ENCODE measurements at regions not wholly inside any gene's neighbourhood (a gene's known extent, or its start where the extent isn't known, plus 50 kb on each side); places are given as distances from the start of the nearest gene placed in this dataset.

DNA sequence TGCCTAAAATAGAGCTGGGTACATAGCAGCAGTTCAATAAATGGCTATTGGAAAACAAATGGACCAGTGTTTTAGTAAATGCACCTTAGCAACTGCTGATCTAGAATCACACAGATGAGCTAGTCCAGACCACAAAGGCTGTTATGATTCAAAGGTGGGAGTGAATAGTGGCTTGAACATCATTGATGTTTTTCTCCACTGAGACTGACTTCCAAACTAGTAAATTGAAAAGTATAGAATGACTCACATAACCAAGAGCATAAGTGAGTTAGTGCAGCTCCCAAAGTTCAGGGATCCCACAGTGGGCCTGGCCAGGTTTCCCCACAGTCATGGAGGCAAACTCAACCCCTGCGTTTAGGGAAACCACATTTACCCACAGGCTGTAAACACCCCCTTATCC, 106.7 kb upstream of the YPEL5 start:
- no peak for TF ChIP-seq TAF1 (IDR thresholded peaks at IDR 0.05; ENCODE audit: low read depth)
- no peak for TF ChIP-seq NFIC (IDR thresholded peaks at IDR 0.05)
- no peak for TF ChIP-seq TEAD4 (IDR thresholded peaks at IDR 0.05)
- TF ChIP-seq ZBTB7A (IDR thresholded peaks at IDR 0.05; ENCODE audit: low read depth): no peak
- TF ChIP-seq CREB1 (IDR thresholded peaks at IDR 0.05; ENCODE audit: low read depth): no peak
- TF ChIP-seq EP300 (IDR thresholded peaks at IDR 0.05; ENCODE audit: borderline replicate concordance): no peak
- TF ChIP-seq, protein P1, sequence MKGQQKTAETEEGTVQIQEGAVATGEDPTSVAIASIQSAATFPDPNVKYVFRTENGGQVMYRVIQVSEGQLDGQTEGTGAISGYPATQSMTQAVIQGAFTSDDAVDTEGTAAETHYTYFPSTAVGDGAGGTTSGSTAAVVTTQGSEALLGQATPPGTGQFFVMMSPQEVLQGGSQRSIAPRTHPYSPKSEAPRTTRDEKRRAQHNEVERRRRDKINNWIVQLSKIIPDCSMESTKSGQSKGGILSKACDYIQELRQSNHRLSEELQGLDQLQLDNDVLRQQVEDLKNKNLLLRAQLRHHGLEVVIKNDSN (IDR thresholded peaks at IDR 0.05): no peak

DNA sequence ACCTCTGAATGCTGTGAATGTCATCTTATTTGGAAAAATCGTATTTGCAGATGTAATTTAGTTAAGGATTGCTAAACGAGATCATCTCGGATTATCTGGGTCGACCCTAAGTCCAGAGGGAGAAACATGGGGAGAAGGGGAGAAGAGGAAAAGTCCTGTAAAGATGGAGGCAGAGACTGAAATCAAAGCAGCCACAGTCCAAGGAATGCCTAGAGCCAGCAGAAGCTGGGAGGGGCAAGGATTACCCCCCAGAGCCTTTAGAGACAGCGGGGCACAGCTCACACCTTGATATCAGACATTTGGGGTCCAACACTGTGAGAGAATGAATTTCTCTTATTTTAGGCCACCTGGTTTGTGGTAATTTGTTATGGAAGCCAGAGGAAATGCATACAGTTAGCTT, 104.9 kb upstream of the YPEL5 start:
- TF ChIP-seq FOXM1 (IDR thresholded peaks at IDR 0.05; ENCODE audit: borderline replicate concordance, low read depth) (no peak), YY1 (IDR thresholded peaks at IDR 0.05; ENCODE audit: low read depth) (no peak), EP300 (IDR thresholded peaks at IDR 0.05; ENCODE audit: borderline replicate concordance) (no peak)
- TF ChIP-seq, protein P2, sequence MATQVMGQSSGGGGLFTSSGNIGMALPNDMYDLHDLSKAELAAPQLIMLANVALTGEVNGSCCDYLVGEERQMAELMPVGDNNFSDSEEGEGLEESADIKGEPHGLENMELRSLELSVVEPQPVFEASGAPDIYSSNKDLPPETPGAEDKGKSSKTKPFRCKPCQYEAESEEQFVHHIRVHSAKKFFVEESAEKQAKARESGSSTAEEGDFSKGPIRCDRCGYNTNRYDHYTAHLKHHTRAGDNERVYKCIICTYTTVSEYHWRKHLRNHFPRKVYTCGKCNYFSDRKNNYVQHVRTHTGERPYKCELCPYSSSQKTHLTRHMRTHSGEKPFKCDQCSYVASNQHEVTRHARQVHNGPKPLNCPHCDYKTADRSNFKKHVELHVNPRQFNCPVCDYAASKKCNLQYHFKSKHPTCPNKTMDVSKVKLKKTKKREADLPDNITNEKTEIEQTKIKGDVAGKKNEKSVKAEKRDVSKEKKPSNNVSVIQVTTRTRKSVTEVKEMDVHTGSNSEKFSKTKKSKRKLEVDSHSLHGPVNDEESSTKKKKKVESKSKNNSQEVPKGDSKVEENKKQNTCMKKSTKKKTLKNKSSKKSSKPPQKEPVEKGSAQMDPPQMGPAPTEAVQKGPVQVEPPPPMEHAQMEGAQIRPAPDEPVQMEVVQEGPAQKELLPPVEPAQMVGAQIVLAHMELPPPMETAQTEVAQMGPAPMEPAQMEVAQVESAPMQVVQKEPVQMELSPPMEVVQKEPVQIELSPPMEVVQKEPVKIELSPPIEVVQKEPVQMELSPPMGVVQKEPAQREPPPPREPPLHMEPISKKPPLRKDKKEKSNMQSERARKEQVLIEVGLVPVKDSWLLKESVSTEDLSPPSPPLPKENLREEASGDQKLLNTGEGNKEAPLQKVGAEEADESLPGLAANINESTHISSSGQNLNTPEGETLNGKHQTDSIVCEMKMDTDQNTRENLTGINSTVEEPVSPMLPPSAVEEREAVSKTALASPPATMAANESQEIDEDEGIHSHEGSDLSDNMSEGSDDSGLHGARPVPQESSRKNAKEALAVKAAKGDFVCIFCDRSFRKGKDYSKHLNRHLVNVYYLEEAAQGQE (IDR thresholded peaks at IDR 0.05; ENCODE audit: low read depth): no peak

DNA sequence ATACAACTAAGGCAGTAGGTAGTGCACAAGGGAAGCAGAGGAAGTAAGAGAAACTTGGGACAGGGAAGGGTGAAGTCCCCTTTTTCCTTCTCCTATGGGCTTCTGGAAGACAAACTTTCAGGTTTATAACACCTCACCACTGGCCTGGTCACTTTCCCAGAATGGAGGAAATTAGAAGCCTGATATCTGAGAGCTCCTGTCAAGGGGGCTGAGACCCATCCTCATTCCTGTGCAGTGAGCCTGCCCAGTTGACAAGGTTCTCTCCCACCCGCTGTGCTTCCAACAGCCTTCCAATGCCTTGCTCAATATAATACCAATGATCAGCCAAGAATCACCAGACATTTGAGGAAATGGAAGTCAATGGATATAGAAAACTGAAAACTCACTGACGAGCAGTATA, 100.4 kb upstream of the YPEL5 start:
- no peak for TF ChIP-seq RAD21 (IDR thresholded peaks at IDR 0.05; ENCODE audit: low read depth)
- no peak for TF ChIP-seq CREB1 (IDR thresholded peaks at IDR 0.05; ENCODE audit: low read depth)
- TF ChIP-seq EGR1 (IDR thresholded peaks at IDR 0.05): no peak
- no peak for TF ChIP-seq ZBTB7A (IDR thresholded peaks at IDR 0.05; ENCODE audit: low read depth)
- TF ChIP-seq, protein P3, sequence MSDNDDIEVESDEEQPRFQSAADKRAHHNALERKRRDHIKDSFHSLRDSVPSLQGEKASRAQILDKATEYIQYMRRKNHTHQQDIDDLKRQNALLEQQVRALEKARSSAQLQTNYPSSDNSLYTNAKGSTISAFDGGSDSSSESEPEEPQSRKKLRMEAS (IDR thresholded peaks at IDR 0.05): no peak
- TF ChIP-seq TEAD4 (IDR thresholded peaks at IDR 0.05): no peak
- no peak for TF ChIP-seq TCF12 (IDR thresholded peaks at IDR 0.05; ENCODE audit: low read depth)
- TF ChIP-seq NFIC (IDR thresholded peaks at IDR 0.05): no peak
- TF ChIP-seq, protein P2 (IDR thresholded peaks at IDR 0.05; ENCODE audit: low read depth): no peak
- no peak for TF ChIP-seq YY1 (IDR thresholded peaks at IDR 0.05; ENCODE audit: low read depth)
- no peak for TF ChIP-seq FOXM1 (IDR thresholded peaks at IDR 0.05; ENCODE audit: borderline replicate concordance, low read depth)
- TF ChIP-seq, protein P1 (IDR thresholded peaks at IDR 0.05): no peak
- TF ChIP-seq CEBPB (IDR thresholded peaks at IDR 0.05): no peak
- TF ChIP-seq TAF1 (IDR thresholded peaks at IDR 0.05; ENCODE audit: low read depth): no peak
- no peak for TF ChIP-seq EP300 (IDR thresholded peaks at IDR 0.05; ENCODE audit: borderline replicate concordance)

DNA sequence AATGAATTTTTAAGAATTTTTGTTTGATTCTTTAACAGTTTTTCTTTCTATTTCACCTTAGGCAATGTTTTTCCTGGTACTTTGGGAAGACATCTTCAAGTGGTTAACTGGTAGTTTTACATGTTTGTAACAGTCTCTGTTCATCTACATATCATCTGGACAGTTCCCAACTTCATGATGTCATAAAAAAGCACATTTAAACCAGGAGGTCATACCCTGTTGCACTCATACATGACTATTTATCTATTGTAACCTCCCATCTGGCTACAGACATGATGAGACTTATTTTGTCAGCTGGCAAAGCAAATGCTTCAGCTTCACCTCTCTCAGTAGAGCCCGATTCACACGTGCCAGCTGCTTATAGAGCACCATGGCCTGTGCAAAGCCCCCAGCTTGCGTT, 99.8 kb upstream of the YPEL5 start:
- TF ChIP-seq, protein P2 (IDR thresholded peaks at IDR 0.05; ENCODE audit: low read depth): no peak
- TF ChIP-seq CREB1 (IDR thresholded peaks at IDR 0.05; ENCODE audit: low read depth) (no peak), RAD21 (IDR thresholded peaks at IDR 0.05; ENCODE audit: low read depth) (no peak), YY1 (IDR thresholded peaks at IDR 0.05; ENCODE audit: low read depth) (no peak), EGR1 (IDR thresholded peaks at IDR 0.05) (no peak), FOXM1 (IDR thresholded peaks at IDR 0.05; ENCODE audit: borderline replicate concordance, low read depth) (no peak), ZBTB7A (IDR thresholded peaks at IDR 0.05; ENCODE audit: low read depth) (no peak), TEAD4 (IDR thresholded peaks at IDR 0.05) (no peak), TCF12 (IDR thresholded peaks at IDR 0.05; ENCODE audit: low read depth) (no peak), CEBPB (IDR thresholded peaks at IDR 0.05) (no peak), TAF1 (IDR thresholded peaks at IDR 0.05; ENCODE audit: low read depth) (no peak), NFIC (IDR thresholded peaks at IDR 0.05) (no peak), EP300 (IDR thresholded peaks at IDR 0.05; ENCODE audit: borderline replicate concordance) (no peak)
- TF ChIP-seq, protein P3 (IDR thresholded peaks at IDR 0.05): no peak
